H54 (cell line): ENCODE measurements at regions not wholly inside any gene's neighbourhood (a gene's known extent, or its start where the extent isn't known, plus 50 kb on each side); places are given as distances from the start of the nearest gene placed in this dataset.
A peak's percentile ranks its signal among the peaks of the same experiment; 100 is the strongest.

Source experiments
- DNase-seq: peaks from one replicate; pipeline ENCODE4 v3.0.0; 2011; ENCODE audit warnings: low spot score, mixed read lengths; ENCODE audit not compliant: insufficient read length
- FAIRE-seq: peaks from 3 replicates; lab custom pipeline; 2011; peaks lifted over from hg19 to GRCh38; lab: Jason Lieb, UNC
- POLR2A ChIP-seq: IDR thresholded peaks from 2 replicates; pipeline ENCODE4 v1.6.1; 2011; ENCODE audit warnings: low read depth, mild to moderate bottlenecking, low read length

DNA sequence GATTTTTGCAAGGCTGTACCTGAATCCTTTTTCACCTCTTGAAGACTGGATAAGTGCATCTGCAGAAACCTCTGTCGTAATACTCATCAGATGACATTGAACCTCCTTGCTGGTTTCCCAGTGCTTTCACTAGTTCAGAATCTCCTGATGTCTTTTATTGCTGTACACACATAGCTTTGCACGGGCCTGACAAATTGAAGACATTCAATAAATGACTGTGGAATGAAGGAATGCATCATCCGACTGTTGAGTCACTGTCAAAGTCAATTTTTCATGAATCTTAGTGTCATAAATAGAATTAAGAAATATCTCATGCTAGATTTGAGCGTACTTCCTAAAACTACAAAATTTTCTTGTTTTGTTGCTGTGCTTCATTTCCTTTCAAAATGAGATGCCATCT is 598.2 kb upstream of the MAP3K7 start:
- no peak for TF ChIP-seq POLR2A
- DNase-seq (no peak), FAIRE-seq (no peak)

- DNase-seq (no peak), FAIRE-seq (no peak)
- no peak for TF ChIP-seq POLR2A
Measured at GRCh38 chr6:91181416-91181815, 594.5 kb upstream of the MAP3K7 start.

DNA sequence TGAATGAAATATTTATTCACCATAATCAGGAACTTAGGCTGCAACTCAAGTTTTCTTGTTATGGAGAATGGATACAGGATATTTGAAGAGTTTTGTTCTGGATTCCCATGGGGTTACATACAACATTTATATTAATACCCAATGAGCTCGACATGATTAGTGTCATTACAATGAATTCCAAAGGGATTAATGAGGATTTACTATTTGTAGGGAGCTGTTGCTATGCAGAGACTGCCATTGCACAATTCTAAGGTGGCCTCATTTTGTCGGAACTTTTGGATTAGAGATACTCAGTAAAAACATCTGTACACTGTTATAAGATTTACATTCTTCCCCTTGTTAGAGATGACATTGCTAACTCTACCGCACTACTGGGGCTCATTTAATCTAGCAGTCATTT is 586.8 kb upstream of the MAP3K7 start:
- TF ChIP-seq POLR2A = no peak
- no peak for DNase-seq
- FAIRE-seq = no peak

GRCh38 chr6:91173186-91173585 is 586.3 kb upstream of the MAP3K7 start:
- TF ChIP-seq POLR2A = no peak
- DNase-seq (no peak), FAIRE-seq (no peak)

GRCh38 chr6:91171754-91172462 is 585.0 kb upstream of the MAP3K7 start:
- no peak for TF ChIP-seq POLR2A
- no peak for FAIRE-seq
- no peak for DNase-seq

- FAIRE-seq (no peak), DNase-seq (no peak)
- no peak for TF ChIP-seq POLR2A
Measured at GRCh38 chr6:91167846-91168245, 581.0 kb upstream of the MAP3K7 start.

DNA sequence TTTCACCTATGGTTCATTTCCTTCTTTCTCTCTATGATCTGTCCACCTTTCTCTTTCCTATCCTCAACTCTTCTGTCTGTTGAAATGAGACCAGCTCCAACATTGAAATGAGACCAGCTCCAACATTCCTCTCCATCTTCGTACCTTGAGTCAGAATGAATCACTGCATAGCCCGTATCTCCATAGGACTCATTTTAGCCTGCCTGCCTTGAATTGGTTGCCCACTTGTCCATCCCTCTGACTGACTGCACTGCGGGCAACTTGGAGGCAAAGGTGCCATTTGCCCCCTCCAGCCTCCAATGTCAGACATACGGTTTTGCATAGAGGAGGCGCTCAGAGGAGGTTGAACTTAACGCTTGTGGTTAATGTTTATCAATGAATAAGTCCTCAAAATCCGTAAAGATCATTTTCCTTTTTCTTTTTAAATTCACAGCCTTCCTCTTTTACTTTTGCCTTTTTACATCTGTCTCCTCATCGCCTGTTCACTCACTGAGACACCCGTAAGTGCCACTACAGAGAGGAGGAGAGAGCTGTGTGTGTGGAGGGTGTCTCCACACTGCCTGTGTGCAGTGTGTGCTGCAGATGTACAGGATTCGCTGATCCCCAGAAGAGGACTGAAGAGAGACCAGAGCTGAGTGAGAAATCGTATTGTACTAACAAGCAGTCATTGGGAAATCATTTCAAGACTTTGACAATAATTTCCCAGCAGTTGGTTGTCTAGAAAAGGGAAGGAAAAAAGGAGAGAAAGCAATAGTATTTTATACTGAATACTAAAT is 579.6 kb upstream of the MAP3K7 start:
- TF ChIP-seq POLR2A = no peak
- FAIRE-seq (no peak), DNase-seq (peak; percentile 0)

DNA sequence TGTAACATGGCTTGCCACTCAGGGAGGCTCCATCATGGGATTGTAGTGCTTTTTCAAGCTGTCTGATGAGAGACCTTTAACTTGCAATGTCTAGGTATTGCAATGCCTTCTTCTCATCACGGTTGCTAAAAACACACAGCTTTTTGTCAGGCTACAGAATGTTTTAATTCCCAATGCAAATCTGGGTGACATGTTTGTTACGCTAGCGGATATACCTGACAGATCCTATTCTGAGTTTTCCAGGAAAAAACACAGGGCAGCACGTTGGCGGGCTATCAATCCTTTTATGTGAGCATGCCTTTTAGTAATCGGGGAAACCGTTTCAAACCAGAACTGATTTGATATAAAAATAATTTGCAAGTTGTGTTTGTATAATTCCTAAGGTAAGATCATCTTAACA is 577.2 kb upstream of the MAP3K7 start:
- FAIRE-seq = no peak

DNA sequence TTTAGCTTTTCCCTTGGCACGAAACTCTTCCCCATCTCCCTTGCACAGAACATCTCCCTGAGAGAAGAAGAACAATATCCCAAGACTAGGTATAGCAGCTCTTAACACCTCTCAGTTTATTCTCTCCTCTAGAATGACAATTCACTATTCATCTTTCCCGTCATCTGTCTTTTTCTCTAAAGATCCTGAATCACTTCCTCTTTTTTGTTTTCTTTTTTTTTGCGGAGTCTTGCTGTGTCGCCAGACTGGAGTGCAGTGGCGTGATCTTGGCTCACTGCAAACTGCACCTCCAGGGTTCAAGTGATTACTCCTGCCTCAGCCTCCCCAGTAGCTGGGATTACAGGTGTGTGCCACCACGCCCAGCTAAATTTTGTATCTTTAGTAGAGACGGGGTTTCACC is 574.4 kb upstream of the MAP3K7 start:
- no peak for FAIRE-seq
- no peak for DNase-seq
- no peak for TF ChIP-seq POLR2A

More for the DNA sequence above, 577.2 kb upstream of the MAP3K7 start:
- TF ChIP-seq POLR2A = no peak
- DNase-seq = no peak

DNA sequence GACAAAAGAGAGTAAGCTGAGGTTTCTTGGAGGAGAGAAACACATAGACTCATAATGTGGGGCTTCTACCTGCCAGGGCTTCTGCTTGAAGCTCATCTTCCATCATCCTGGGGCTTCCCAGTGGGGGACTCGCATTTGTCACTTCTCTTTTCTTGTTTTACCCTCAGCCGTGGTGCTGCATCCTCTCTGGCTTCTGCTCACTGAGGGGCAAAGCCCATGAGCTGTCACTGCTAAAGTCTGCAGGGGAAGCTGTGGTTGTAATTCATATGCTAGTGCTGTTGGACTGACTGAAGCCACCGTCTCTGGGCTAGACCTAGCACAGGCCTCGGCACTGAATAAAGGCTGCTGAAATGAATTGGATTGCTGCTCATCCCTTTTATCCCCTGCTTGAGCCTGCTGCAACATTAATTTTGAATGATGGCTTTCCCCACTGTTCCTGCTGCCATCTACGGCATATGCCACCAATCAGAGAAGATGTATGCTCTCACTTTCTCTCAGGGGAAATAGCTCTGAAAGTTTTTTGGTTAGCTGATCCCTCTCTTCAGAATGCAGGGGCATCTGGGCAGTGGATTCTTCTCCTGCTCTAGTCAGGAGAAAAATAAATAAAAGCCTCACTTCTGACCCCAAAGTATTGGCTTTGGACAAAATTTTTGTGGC is 568.4 kb upstream of the MAP3K7 start:
- no peak for FAIRE-seq
- DNase-seq = no peak

DNA sequence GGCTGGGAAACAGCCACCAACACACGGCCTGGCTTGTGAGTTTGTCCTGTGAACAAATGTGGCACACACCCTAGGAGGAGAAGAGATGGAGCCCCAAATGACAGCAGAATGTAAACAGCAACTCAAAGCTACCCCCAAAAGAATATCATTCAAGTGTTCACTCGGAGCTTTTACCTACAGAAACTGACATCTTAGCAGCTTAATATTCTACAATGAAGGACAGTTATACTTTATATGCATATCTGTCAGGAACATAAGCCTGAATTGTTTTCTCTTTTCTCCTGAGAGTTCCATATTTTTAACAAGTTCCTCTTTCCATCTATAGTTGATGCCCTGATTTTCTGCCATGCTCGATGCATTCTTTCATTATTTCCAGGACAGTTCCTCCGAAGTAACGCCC is 566.0 kb upstream of the MAP3K7 start:
- DNase-seq (no peak), FAIRE-seq (no peak)
- TF ChIP-seq POLR2A = no peak

More for the DNA sequence above, 568.4 kb upstream of the MAP3K7 start:
- TF ChIP-seq POLR2A = no peak

DNA sequence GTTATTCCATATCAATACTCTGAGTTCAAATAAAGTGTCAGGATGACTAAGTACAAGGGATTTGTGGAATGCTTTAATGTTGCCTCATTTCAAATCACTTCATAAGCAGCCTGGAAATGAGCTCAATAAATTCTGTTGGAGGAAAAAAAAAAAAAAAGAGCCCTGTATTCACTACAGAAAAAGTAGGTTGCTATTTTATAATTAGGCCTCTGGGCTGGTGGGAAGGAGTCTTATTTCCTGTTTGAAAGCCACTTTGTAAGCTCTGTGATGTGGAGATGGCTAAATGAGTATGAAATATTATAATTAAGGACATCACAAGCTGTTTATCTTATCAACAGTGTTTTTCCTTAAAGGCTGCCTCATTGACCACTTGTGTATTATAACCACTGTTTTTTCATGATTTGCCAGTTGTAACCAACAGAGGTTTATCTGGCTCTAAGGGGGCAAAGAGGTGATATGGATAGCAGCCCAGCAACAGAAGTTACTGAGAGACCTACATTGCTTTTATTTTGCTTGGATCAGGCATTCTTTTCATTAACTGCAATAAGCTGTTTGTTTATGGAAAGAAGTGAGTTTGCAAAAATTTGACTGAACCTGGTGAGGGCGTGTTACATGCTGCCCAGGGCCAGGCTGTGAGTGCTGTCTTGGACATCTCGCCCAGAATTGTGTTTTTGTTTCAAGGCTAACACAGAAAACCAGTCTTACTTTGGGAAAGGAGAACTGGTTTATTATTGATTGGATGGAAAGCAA is 563.3 kb upstream of the MAP3K7 start:
- TF ChIP-seq POLR2A = no peak
- no peak for DNase-seq
- FAIRE-seq = no peak

GRCh38 chr6:91149246-91149955 is 562.5 kb upstream of the MAP3K7 start:
- no peak for DNase-seq
- no peak for TF ChIP-seq POLR2A
- FAIRE-seq = no peak
